Gastroesophageal sphincter (tissue), 3 donors: ENCODE measurements at regions not wholly inside any gene's neighbourhood (a gene's known extent, or its start where the extent isn't known, plus 50 kb on each side); places are given as distances from the start of the nearest gene placed in this dataset.

Source experiments
- EP300 ChIP-seq: sonication (generic); formaldehyde crosslinking; IDR thresholded peaks from one replicate; pipeline ENCODE4 v1.6.1; 2017; ENCODE audit warnings: antibody characterized with exemption, mild to moderate bottlenecking
- POLR2A ChIP-seq, 2 donors: fragments of 450-650 bp; IDR thresholded peaks; one replicate each; pipeline ENCODE4 v1.6.1; 2017; ENCODE audit warnings: antibody characterized with exemption in 2 of 2, mild to moderate bottlenecking in 2 of 2, moderate library complexity in 1 of 2
- POLR2AphosphoS5 ChIP-seq: sonication (generic); formaldehyde crosslinking; IDR thresholded peaks from one replicate; pipeline ENCODE4 v1.6.1; 2017; ENCODE audit warnings: antibody characterized with exemption
- TF ChIP-seq, protein P1 (sequence below), 4 experiments: fragments of 200-600 bp in 2 of 4; fragments of 450-650 bp in 2 of 4; sonication (generic) in 1 of 4; IDR thresholded peaks; one replicate each; pipeline ENCODE4 v1.5.1; 2017 to 2019; ENCODE audit warnings: antibody characterized with exemption in 4 of 4, mild to moderate bottlenecking in 2 of 4, moderate library complexity in 2 of 4

DNA sequence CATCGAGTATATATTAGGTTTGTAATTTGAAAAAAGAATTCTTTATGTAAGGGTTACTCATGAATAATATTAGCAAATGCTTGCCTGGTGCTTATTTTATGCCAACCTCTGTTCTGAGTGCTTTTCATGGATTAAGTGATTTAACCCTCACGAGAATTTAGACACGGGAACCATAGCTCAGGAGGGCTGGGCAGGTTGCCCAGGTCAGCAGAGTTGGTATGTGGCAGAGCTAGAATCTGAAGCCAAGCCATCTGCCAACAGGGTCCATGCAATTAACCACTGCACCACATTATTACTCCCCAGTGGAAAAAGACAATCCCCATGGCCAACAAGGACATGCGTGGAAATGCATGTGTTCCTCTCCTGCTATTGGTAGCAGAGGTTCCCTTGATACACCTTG lies 345.6 kb downstream of the CDC5L start:
- TF ChIP-seq POLR2AphosphoS5 (no peak), POLR2A (IDR thresholded peaks at IDR 0.05) (no peak), EP300 (no peak)
- TF ChIP-seq, protein P1, sequence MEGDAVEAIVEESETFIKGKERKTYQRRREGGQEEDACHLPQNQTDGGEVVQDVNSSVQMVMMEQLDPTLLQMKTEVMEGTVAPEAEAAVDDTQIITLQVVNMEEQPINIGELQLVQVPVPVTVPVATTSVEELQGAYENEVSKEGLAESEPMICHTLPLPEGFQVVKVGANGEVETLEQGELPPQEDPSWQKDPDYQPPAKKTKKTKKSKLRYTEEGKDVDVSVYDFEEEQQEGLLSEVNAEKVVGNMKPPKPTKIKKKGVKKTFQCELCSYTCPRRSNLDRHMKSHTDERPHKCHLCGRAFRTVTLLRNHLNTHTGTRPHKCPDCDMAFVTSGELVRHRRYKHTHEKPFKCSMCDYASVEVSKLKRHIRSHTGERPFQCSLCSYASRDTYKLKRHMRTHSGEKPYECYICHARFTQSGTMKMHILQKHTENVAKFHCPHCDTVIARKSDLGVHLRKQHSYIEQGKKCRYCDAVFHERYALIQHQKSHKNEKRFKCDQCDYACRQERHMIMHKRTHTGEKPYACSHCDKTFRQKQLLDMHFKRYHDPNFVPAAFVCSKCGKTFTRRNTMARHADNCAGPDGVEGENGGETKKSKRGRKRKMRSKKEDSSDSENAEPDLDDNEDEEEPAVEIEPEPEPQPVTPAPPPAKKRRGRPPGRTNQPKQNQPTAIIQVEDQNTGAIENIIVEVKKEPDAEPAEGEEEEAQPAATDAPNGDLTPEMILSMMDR (IDR thresholded peaks at IDR 0.05) = no peak
